Omental fat pad (tissue), 3 donors: ENCODE measurements at regions not wholly inside any gene's neighbourhood (a gene's known extent, or its start where the extent isn't known, plus 50 kb on each side); places are given as distances from the start of the nearest gene placed in this dataset.

ENCODE experiments used
- ATAC-seq: fragments of 150-250 bp; one replicate; pipeline ENCODE4 v1.9.1; 2016; ENCODE audit warnings: mild to moderate bottlenecking, moderate library complexity; ENCODE audit not compliant: low FRiP score
- DNase-seq: peaks from one replicate; pipeline ENCODE4 v3.0.0-alpha.2; 2019; ENCODE audit warnings: low spot score
- CTCF ChIP-seq, 3 donors: fragments of 450-650 bp; IDR thresholded peaks; one replicate each; pipeline ENCODE4 v1.5.1; 2016 to 2017; ENCODE audit warnings: antibody characterized with exemption in 3 of 3, mild to moderate bottlenecking in 3 of 3, moderate library complexity in 2 of 3

- no peak for ATAC-seq
- DNase-seq = no peak
- TF ChIP-seq CTCF (IDR thresholded peaks at IDR 0.05) = no peak
These were observed 154.2 kb upstream of the IRX6 start for GRCh38 chr16:55169780-55170179.

GRCh38 chr16:55171241-55171640, 152.8 kb upstream of the IRX6 start:
- TF ChIP-seq CTCF (IDR thresholded peaks at IDR 0.05) = no peak
- DNase-seq (no peak), ATAC-seq (no peak)

- DNase-seq (no peak), ATAC-seq (no peak)
- TF ChIP-seq CTCF (IDR thresholded peaks at IDR 0.05) = no peak
These were observed 148.6 kb upstream of the IRX6 start for GRCh38 chr16:55175389-55175788.

- no peak for ATAC-seq
These were observed 147.1 kb upstream of the IRX6 start for GRCh38 chr16:55176901-55177300.

DNA sequence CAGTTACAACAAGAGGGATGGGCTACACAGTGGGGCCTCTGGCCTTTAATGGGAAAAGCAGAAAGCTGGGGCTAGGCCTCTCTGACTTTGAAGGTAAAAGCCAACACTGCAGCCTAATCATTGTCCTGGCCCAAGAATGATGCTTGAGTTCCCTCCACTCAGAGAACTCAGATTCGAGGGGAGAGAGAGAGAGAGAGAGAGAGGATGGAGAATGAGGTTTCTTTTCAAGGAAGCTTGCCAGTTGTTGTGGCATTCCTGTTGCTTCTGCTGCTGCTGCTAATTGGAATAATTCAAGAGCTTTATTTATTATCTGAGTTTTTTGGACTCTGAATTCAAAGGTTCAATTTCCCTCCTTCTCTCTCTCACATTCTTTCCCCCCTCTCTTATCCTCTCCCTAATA, 144.6 kb upstream of the IRX6 start:
- TF ChIP-seq CTCF (IDR thresholded peaks at IDR 0.05) = no peak
- no peak for ATAC-seq

More at GRCh38 chr16:55176901-55177300, 147.1 kb upstream of the IRX6 start:
- no peak for DNase-seq
- no peak for TF ChIP-seq CTCF (IDR thresholded peaks at IDR 0.05)

DNA sequence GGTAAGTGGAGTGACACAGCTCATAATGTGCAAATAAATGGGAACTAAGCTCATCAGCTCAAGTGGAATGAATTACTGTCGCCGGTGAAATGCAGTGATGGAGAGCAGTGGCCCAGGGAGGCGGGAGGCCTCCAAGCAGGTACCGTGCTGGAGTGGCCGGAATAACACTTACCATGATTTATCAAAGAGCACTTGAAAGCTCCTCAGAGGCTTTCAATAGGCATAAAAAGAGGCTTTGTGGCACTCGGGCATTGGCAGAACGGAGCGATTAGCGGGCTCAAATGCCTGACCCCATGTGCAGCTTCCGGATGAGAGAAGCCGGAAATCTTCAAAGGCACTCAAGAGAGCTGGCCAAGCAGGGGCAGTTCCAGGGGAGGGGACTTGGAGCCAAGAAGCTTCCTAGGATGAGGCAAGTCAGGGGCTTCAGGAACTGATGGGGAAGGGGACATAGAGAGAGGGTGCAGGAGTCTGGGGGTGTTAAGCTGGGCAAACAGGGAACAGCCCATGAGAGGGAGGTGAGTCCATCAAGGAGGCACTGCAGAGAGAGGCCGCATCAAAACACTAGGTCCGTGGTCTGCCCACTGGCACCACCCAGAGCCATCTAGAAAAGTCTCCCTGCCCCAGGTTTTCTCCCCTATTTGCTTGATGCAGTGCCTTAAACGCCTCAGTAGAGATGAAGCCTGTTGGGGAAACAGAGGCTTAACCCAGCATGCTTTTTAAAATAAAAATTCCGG, 144.0 kb upstream of the IRX6 start:
- DNase-seq (no peak), ATAC-seq (no peak)
- no peak for TF ChIP-seq CTCF (IDR thresholded peaks at IDR 0.05)

More for the DNA sequence above, 144.6 kb upstream of the IRX6 start:
- DNase-seq = no peak

GRCh38 chr16:55184052-55184451, 140.0 kb upstream of the IRX6 start:
- no peak for TF ChIP-seq CTCF (IDR thresholded peaks at IDR 0.05)
- DNase-seq (no peak), ATAC-seq (no peak)
